ENCODE measurements at regions not wholly inside any gene's neighbourhood (a gene's known extent, or its start where the extent isn't known, plus 50 kb on each side); places are given as distances from the start of the nearest gene placed in this dataset.

DNA sequence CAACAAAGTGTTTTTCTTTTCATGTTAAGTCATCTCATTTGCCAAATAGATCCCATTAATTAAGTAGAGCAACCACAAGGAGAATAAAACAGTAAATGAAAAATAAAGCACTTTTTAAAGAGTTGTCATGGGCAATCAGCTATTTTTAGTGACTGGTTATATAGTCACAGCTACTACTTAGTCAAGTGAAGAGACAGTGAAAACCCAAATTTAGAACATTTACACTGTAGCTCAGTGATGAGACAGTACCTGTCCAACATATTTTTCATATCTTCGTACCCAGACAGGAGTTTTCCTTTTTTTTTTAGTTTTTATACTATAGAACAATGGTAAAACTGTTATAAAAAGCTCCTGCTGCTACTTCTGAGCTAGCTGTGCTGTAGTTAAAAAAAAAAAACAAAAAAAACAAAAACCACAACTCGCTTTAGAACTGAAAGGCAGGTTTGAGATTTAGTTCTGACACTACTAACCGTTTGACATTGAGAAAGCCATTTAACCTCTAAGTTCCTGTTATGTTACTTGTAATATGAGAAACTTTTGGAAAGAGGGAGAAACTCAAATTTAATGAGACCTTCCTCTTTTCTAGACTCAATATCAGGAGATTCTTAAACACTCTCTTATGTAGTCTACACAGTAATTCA lies 777.5 kb downstream of the ADGRL2 start:
- TF ChIP-seq, protein P1, sequence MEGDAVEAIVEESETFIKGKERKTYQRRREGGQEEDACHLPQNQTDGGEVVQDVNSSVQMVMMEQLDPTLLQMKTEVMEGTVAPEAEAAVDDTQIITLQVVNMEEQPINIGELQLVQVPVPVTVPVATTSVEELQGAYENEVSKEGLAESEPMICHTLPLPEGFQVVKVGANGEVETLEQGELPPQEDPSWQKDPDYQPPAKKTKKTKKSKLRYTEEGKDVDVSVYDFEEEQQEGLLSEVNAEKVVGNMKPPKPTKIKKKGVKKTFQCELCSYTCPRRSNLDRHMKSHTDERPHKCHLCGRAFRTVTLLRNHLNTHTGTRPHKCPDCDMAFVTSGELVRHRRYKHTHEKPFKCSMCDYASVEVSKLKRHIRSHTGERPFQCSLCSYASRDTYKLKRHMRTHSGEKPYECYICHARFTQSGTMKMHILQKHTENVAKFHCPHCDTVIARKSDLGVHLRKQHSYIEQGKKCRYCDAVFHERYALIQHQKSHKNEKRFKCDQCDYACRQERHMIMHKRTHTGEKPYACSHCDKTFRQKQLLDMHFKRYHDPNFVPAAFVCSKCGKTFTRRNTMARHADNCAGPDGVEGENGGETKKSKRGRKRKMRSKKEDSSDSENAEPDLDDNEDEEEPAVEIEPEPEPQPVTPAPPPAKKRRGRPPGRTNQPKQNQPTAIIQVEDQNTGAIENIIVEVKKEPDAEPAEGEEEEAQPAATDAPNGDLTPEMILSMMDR (IDR thresholded peaks at IDR 0.05; ENCODE audit: control insufficient read depth, insufficient read depth, low read depth, low read length, missing control alignments), result no peak
- no peak overlapping the region for H3K4me3 ChIP-seq (ENCODE audit: control insufficient read depth, low read depth, low read length)
- no peak for DNase-seq (ENCODE audit: low read depth)

DNA sequence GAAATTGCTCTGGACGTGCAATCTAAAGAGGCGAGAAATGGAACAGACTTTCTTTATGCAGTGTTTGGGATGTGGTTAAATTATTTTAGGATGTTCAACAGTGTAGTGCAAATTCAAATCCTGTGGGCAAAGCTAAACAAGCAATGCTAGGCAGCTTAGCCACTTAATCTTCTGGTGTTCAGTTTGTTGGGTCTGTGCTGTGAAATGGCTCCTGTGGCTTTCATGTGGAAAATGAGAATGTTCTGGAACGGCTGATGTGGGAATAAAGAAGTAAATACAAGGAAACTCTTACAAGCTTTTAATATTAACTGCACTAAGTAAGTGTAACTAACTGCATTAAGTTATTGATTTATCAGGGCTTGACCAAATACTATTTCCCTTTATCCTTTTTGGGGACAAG lies 766.6 kb downstream of the ADGRL2 start:
- H3K4me3 ChIP-seq (ENCODE audit: control insufficient read depth, low read depth, low read length), result no peak overlapping the region
- TF ChIP-seq, protein P1 (IDR thresholded peaks at IDR 0.05; ENCODE audit: control insufficient read depth, insufficient read depth, low read depth, low read length, missing control alignments), result no peak
- DNase-seq (ENCODE audit: low read depth), result no peak

DNA sequence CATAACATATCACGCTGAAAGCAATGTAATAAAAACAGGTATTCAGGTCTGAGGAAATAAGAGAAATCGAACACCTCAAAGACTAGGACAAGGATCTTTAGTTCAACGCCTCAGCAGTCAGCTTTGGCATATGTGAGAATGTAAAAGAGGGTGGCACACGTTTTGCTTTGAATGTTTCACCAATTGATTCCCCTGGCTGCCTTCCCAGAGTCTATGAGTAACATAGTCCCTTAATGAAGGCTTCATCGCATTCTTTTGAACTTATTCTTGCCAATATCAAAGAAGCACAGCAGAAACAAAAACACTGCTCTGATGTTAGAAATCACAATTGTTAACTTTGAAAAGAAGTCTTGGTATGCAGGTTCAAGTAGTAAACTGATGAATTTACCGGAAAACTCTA lies 764.8 kb downstream of the ADGRL2 start:
- TF ChIP-seq, protein P1 (IDR thresholded peaks at IDR 0.05; ENCODE audit: control insufficient read depth, insufficient read depth, low read depth, low read length, missing control alignments), result no peak
- no peak overlapping the region for H3K4me3 ChIP-seq (ENCODE audit: control insufficient read depth, low read depth, low read length)
- DNase-seq (ENCODE audit: low read depth), result peak; percentile 31

DNA sequence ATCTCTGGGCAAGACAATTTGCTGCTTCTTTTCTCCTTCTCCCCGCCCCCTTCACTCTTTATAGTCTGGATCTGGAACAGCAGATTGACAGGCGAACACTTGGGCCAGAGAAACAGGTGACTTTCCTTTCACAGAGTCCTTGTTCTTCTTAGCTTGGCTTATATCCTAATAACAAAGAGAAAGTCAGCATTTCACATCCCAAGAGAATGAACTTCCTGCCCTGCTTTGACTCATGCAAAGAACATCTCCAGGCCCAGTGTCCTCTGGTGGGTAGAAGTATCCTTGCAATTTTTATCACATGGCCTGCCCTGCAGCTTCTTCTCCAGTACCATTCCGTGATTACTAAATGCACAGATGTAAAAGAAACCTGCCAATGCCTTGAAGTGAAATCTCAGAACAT lies 764.4 kb downstream of the ADGRL2 start:
- no peak overlapping the region for H3K4me3 ChIP-seq (ENCODE audit: control insufficient read depth, low read depth, low read length)
- peak; percentile 47 for DNase-seq (ENCODE audit: low read depth)
- TF ChIP-seq, protein P1 (IDR thresholded peaks at IDR 0.05; ENCODE audit: control insufficient read depth, insufficient read depth, low read depth, low read length, missing control alignments), result peak; percentile 39

DNA sequence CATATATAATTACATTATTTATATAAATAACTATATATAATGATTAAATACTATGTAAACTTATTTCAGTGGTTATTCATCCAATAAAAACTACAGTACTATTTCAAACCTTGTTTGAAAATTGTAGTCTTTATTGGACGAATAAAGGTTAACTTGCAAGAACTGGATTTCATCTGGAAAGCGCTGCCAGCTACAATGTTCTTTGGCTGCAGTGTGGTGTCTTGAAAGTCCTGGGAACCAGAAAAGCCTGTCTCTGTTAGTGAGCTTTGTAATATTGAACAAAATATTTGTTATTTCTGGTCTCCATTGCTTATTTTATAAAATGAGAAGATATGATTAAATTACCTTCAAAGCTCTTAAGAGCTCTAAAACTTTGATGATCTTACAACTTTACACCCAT lies 763.6 kb downstream of the ADGRL2 start:
- no peak overlapping the region for H3K4me3 ChIP-seq (ENCODE audit: control insufficient read depth, low read depth, low read length)
- no peak for DNase-seq (ENCODE audit: low read depth)
- TF ChIP-seq, protein P1 (IDR thresholded peaks at IDR 0.05; ENCODE audit: control insufficient read depth, insufficient read depth, low read depth, low read length, missing control alignments), result no peak

DNA sequence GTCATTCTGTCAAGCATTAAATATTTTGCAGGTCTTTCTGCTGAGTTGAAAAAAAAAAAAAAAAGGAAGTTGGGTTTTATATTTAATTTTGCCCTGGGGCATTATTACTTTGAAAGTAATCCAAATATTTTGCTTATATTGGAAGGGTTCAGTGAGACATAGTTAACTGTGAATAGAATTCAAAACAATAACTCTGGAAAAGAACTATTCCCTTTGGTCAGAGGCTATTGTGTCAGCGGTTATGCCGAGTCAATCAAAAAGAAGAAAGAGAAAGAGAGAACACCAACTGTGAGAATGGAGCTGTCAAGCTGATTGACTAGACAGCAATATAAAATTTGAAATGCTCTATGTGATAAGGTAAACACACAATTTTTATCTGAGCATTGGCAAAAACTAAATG lies 761.7 kb downstream of the ADGRL2 start:
- DNase-seq (ENCODE audit: low read depth), result no peak
- H3K4me3 ChIP-seq (ENCODE audit: control insufficient read depth, low read depth, low read length), result no peak overlapping the region
- TF ChIP-seq, protein P1 (IDR thresholded peaks at IDR 0.05; ENCODE audit: control insufficient read depth, insufficient read depth, low read depth, low read length, missing control alignments), result no peak
